ENCODE measurements at regions not wholly inside any gene's neighbourhood (a gene's known extent, or its start where the extent isn't known, plus 50 kb on each side); places are given as distances from the start of the nearest gene placed in this dataset.

GRCh38 chr15:97761110-97761509, 199.4 kb upstream of the ARRDC4 start (continued):
- TF ChIP-seq, protein P1, sequence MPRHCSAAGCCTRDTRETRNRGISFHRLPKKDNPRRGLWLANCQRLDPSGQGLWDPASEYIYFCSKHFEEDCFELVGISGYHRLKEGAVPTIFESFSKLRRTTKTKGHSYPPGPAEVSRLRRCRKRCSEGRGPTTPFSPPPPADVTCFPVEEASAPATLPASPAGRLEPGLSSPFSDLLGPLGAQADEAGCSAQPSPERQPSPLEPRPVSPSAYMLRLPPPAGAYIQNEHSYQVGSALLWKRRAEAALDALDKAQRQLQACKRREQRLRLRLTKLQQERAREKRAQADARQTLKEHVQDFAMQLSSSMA (CRISPR knock-in tag; IDR thresholded peaks at IDR 0.05), result no peak
- TF ChIP-seq PHF21A (IDR thresholded peaks at IDR 0.05; ENCODE audit: borderline replicate concordance, low read depth) (no peak), MEF2D (tag; conservative IDR thresholded peaks at IDR 0.05; ENCODE audit: low read depth) (no peak), SNIP1 (IDR thresholded peaks at IDR 0.05; ENCODE audit: low read depth) (no peak)

GRCh38 chr15:97783240-97783639, 177.3 kb upstream of the ARRDC4 start:
- Histone ChIP-seq H2AFZ (ENCODE audit: low read depth, low read length) (no peak overlapping the region), H3K27ac (ENCODE audit: extremely low read depth, low read depth, low read length) (no peak overlapping the region), H4K20me1 (replicated peaks; ENCODE audit: control insufficient read depth, insufficient read depth, low read length) (no peaks in the 10 kb centered on the region), H3K9me1 (ENCODE audit: control insufficient read depth, insufficient read depth, low read length) (no peaks in the 10 kb centered on the region), H3K27me3 (ENCODE audit: control insufficient read depth in 2 of 2, insufficient read depth in 2 of 2, low read length in 2 of 2) (no peaks in the 10 kb centered on the region), H3K79me2 (ENCODE audit: control insufficient read depth, insufficient read depth, low read length) (no peaks in the 10 kb centered on the region), H3K4me1 (replicated peaks in 1 of 2; ENCODE audit: control insufficient read depth in 2 of 2, insufficient read depth in 2 of 2, low read length in 2 of 2) (no peaks in the 10 kb centered on the region), H3K9me3 (replicated peaks; ENCODE audit: control insufficient read depth, insufficient read depth, low read depth, low read length) (no peaks in the 10 kb centered on the region), H3K4me3 (no peak overlapping the region), H3K36me3 (ENCODE audit: control insufficient read depth, insufficient read depth, low read length) (no peaks in the 10 kb centered on the region), H3K9ac (ENCODE audit: insufficient read depth in 1 of 2, low read depth in 2 of 2, low read length in 2 of 2) (no peak overlapping the region), H3K4me2 (ENCODE audit: insufficient read depth, low read length) (no peak overlapping the region)
- ChIA-PET CTCF (ENCODE audit: low intra/inter-chr PET ratio) (no interaction called here), POLR2A (no interaction called here)
- no TSS peak for BruUV-seq (replicated peaks)
- WGBS (ENCODE audit: insufficient coverage, low coverage, missing lambda C conversion rate), result 29% methylated on average over 4 of the region's 4 CpGs
- in situ Hi-C loops (cut with MboI) (no loop called here), intact Hi-C loops (cut with micrococcal nuclease) (no loop called here)
- no peak for DNase-seq (ENCODE audit: extremely low read depth in 1 of 4, low spot score in 3 of 4)
- TF ChIP-seq NUFIP1 (IDR thresholded peaks at IDR 0.05; ENCODE audit: partially characterized antibody) (no peak), ZNF41 (CRISPR knock-in tag; conservative IDR thresholded peaks at IDR 0.05) (no peak)
- no peak for FAIRE-seq
- no peak for ATAC-seq

Measured in K562 (cell line).